ENCODE measurements at regions not wholly inside any gene's neighbourhood (a gene's known extent, or its start where the extent isn't known, plus 50 kb on each side); places are given as distances from the start of the nearest gene placed in this dataset.

DNA sequence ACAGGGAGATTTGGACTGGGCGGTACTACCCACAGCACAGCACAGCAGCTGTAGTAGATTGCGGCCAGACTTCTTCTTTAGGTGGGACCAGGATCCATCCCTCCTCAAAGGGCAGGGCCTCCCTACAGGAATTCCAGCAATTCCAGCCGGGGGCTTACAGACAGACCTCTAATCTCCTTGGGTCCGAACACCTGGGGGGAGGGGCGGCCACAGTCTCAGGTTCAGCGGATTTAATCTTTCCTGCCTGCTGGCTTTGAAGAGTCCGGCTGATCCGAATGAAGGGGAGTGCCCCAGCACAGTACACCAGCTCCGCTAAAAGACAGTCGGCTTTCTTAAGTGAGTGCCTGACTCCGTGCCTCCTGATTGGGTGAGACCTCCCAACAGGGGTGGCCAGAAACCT is 1708.5 kb downstream of the BRINP3 start:
- no peak for TF ChIP-seq POLR2AphosphoS5 (IDR thresholded peaks at IDR 0.05; ENCODE audit: low read depth)
- TF ChIP-seq, protein P1, sequence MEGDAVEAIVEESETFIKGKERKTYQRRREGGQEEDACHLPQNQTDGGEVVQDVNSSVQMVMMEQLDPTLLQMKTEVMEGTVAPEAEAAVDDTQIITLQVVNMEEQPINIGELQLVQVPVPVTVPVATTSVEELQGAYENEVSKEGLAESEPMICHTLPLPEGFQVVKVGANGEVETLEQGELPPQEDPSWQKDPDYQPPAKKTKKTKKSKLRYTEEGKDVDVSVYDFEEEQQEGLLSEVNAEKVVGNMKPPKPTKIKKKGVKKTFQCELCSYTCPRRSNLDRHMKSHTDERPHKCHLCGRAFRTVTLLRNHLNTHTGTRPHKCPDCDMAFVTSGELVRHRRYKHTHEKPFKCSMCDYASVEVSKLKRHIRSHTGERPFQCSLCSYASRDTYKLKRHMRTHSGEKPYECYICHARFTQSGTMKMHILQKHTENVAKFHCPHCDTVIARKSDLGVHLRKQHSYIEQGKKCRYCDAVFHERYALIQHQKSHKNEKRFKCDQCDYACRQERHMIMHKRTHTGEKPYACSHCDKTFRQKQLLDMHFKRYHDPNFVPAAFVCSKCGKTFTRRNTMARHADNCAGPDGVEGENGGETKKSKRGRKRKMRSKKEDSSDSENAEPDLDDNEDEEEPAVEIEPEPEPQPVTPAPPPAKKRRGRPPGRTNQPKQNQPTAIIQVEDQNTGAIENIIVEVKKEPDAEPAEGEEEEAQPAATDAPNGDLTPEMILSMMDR (conservative IDR thresholded peaks at IDR 0.05; ENCODE audit: low read depth in 2 of 2), result no peak
- TF ChIP-seq CREB1 (CRISPR knock-in tag; IDR thresholded peaks at IDR 0.05; ENCODE audit: low read depth), result no peak
- no peak for TF ChIP-seq JUNB (IDR thresholded peaks at IDR 0.05; ENCODE audit: unreplicated experiment)
- no peak for TF ChIP-seq EZH2phosphoT487 (IDR thresholded peaks at IDR 0.05; ENCODE audit: unreplicated experiment)
- no peak for TF ChIP-seq REST (IDR thresholded peaks at IDR 0.05; ENCODE audit: unreplicated experiment)
- no peak for TF ChIP-seq EZH2 (IDR thresholded peaks at IDR 0.05; ENCODE audit: low read depth, unreplicated experiment)

Data from GM23338 (cell line).